ENCODE measurements at regions not wholly inside any gene's neighbourhood (a gene's known extent, or its start where the extent isn't known, plus 50 kb on each side); places are given as distances from the start of the nearest gene placed in this dataset.

- TF ChIP-seq ZNF274 (IDR thresholded peaks at IDR 0.05; ENCODE audit: low read depth, low read length) (no peak), SUZ12 (IDR thresholded peaks at IDR 0.05; ENCODE audit: extremely low read depth, insufficient read depth, insufficient read length) (no peak), YY1 (IDR thresholded peaks at IDR 0.05; ENCODE audit: insufficient read depth, insufficient read length) (no peak)
- Histone ChIP-seq H3K27me3 (ENCODE audit: insufficient read depth, insufficient read length) (no peaks in the 10 kb centered on the region), H3K9ac (ENCODE audit: insufficient read length, low read depth) (no peak overlapping the region), H3K4me1 (ENCODE audit: insufficient read depth, insufficient read length) (no peaks in the 10 kb centered on the region), H3K9me3 (ENCODE audit: insufficient read depth, low read length) (no peaks in the 10 kb centered on the region), H3K4me3 (ENCODE audit: insufficient read length, low read depth) (no peak overlapping the region), H3K36me3 (ENCODE audit: insufficient read depth, insufficient read length, low read length) (no peaks in the 10 kb centered on the region)
- DNase-seq (ENCODE audit: low read depth, low spot score) = no peak
Observed at GRCh38 chr1:87202922-87203655, 125.6 kb upstream of the LMO4 start.

- Histone ChIP-seq H3K4me1 (ENCODE audit: insufficient read depth, insufficient read length) (no peaks in the 10 kb centered on the region), H3K27me3 (ENCODE audit: insufficient read depth, insufficient read length) (no peaks in the 10 kb centered on the region), H3K4me3 (ENCODE audit: insufficient read length, low read depth) (no peak overlapping the region), H3K9ac (ENCODE audit: insufficient read length, low read depth) (no peak overlapping the region), H3K36me3 (ENCODE audit: insufficient read depth, insufficient read length, low read length) (no peaks in the 10 kb centered on the region), H3K9me3 (ENCODE audit: insufficient read depth, low read length) (0 out of 2 replicates have a peak, but pooled peaks cover 4% of the 10 kb centered on the region)
- DNase-seq (ENCODE audit: low read depth, low spot score) = no peak
- TF ChIP-seq YY1 (IDR thresholded peaks at IDR 0.05; ENCODE audit: insufficient read depth, insufficient read length) (no peak), ZNF274 (IDR thresholded peaks at IDR 0.05; ENCODE audit: low read depth, low read length) (no peak), SUZ12 (IDR thresholded peaks at IDR 0.05; ENCODE audit: extremely low read depth, insufficient read depth, insufficient read length) (no peak)
Observed at GRCh38 chr1:87203904-87204303, 124.8 kb upstream of the LMO4 start.

GRCh38 chr1:87204441-87204840, 124.2 kb upstream of the LMO4 start:
- Histone ChIP-seq H3K9me3 (ENCODE audit: insufficient read depth, low read length) (0 out of 2 replicates have a peak, but pooled peaks cover 4% of the 10 kb centered on the region), H3K9ac (ENCODE audit: insufficient read length, low read depth) (no peak overlapping the region), H3K4me1 (ENCODE audit: insufficient read depth, insufficient read length) (no peaks in the 10 kb centered on the region), H3K36me3 (ENCODE audit: insufficient read depth, insufficient read length, low read length) (no peaks in the 10 kb centered on the region), H3K27me3 (ENCODE audit: insufficient read depth, insufficient read length) (no peaks in the 10 kb centered on the region), H3K4me3 (ENCODE audit: insufficient read length, low read depth) (no peak overlapping the region)
- no peak for DNase-seq (ENCODE audit: low read depth, low spot score)
- TF ChIP-seq ZNF274 (IDR thresholded peaks at IDR 0.05; ENCODE audit: low read depth, low read length) (no peak), YY1 (IDR thresholded peaks at IDR 0.05; ENCODE audit: insufficient read depth, insufficient read length) (no peak), SUZ12 (IDR thresholded peaks at IDR 0.05; ENCODE audit: extremely low read depth, insufficient read depth, insufficient read length) (no peak)

- no peak for DNase-seq (ENCODE audit: low read depth, low spot score)
- no peak for TF ChIP-seq ZNF274 (IDR thresholded peaks at IDR 0.05; ENCODE audit: low read depth, low read length)
- no peak for TF ChIP-seq YY1 (IDR thresholded peaks at IDR 0.05; ENCODE audit: insufficient read depth, insufficient read length)
- TF ChIP-seq SUZ12 (IDR thresholded peaks at IDR 0.05; ENCODE audit: extremely low read depth, insufficient read depth, insufficient read length) = no peak
- Histone ChIP-seq H3K4me1 (ENCODE audit: insufficient read depth, insufficient read length) (no peaks in the 10 kb centered on the region), H3K36me3 (ENCODE audit: insufficient read depth, insufficient read length, low read length) (no peaks in the 10 kb centered on the region), H3K9me3 (ENCODE audit: insufficient read depth, low read length) (0 out of 2 replicates have a peak, but pooled peaks cover 4% of the 10 kb centered on the region), H3K27me3 (ENCODE audit: insufficient read depth, insufficient read length) (no peaks in the 10 kb centered on the region), H3K9ac (ENCODE audit: insufficient read length, low read depth) (no peak overlapping the region), H3K4me3 (ENCODE audit: insufficient read length, low read depth) (no peak overlapping the region)
Observed at GRCh38 chr1:87204921-87205320, 123.8 kb upstream of the LMO4 start.

GRCh38 chr1:87206044-87206831, 122.4 kb upstream of the LMO4 start:
- no peaks in the 10 kb centered on the region for H3K27me3 ChIP-seq (ENCODE audit: insufficient read depth, insufficient read length)
- no peak for DNase-seq (ENCODE audit: low read depth, low spot score)
- H3K4me1 ChIP-seq (ENCODE audit: insufficient read depth, insufficient read length) = no peaks in the 10 kb centered on the region
- H3K36me3 ChIP-seq (ENCODE audit: insufficient read depth, insufficient read length, low read length) = no peaks in the 10 kb centered on the region
- H3K4me3 ChIP-seq (ENCODE audit: insufficient read length, low read depth) = no peak overlapping the region
- H3K9ac ChIP-seq (ENCODE audit: insufficient read length, low read depth) = no peak overlapping the region
- TF ChIP-seq SUZ12 (IDR thresholded peaks at IDR 0.05; ENCODE audit: extremely low read depth, insufficient read depth, insufficient read length) (no peak), YY1 (IDR thresholded peaks at IDR 0.05; ENCODE audit: insufficient read depth, insufficient read length) (no peak), ZNF274 (IDR thresholded peaks at IDR 0.05; ENCODE audit: low read depth, low read length) (no peak)
- H3K9me3 ChIP-seq (ENCODE audit: insufficient read depth, low read length) = 0 out of 2 replicates have a peak, but pooled peaks cover 4% of the 10 kb centered on the region

GRCh38 chr1:87208080-87208479, 120.6 kb upstream of the LMO4 start:
- Histone ChIP-seq H3K9me3 (ENCODE audit: insufficient read depth, low read length) (0 out of 2 replicates have a peak, but pooled peaks cover 4% of the 10 kb centered on the region), H3K4me1 (ENCODE audit: insufficient read depth, insufficient read length) (no peaks in the 10 kb centered on the region), H3K36me3 (ENCODE audit: insufficient read depth, insufficient read length, low read length) (no peaks in the 10 kb centered on the region), H3K9ac (ENCODE audit: insufficient read length, low read depth) (no peak overlapping the region), H3K27me3 (ENCODE audit: insufficient read depth, insufficient read length) (no peaks in the 10 kb centered on the region), H3K4me3 (ENCODE audit: insufficient read length, low read depth) (no peak overlapping the region)
- TF ChIP-seq ZNF274 (IDR thresholded peaks at IDR 0.05; ENCODE audit: low read depth, low read length) (no peak), YY1 (IDR thresholded peaks at IDR 0.05; ENCODE audit: insufficient read depth, insufficient read length) (no peak), SUZ12 (IDR thresholded peaks at IDR 0.05; ENCODE audit: extremely low read depth, insufficient read depth, insufficient read length) (no peak)
- DNase-seq (ENCODE audit: low read depth, low spot score) = no peak

GRCh38 chr1:87208931-87209330, 119.7 kb upstream of the LMO4 start:
- no peak for DNase-seq (ENCODE audit: low read depth, low spot score)

More at GRCh38 chr1:87208931-87209330, 119.7 kb upstream of the LMO4 start:
- no peaks in the 10 kb centered on the region for H3K27me3 ChIP-seq (ENCODE audit: insufficient read depth, insufficient read length)
- H3K9ac ChIP-seq (ENCODE audit: insufficient read length, low read depth) = no peak overlapping the region
- H3K9me3 ChIP-seq (ENCODE audit: insufficient read depth, low read length) = 0 out of 2 replicates have a peak, but pooled peaks cover 4% of the 10 kb centered on the region
- H3K36me3 ChIP-seq (ENCODE audit: insufficient read depth, insufficient read length, low read length) = no peaks in the 10 kb centered on the region
- H3K4me1 ChIP-seq (ENCODE audit: insufficient read depth, insufficient read length) = no peaks in the 10 kb centered on the region
- no peak overlapping the region for H3K4me3 ChIP-seq (ENCODE audit: insufficient read length, low read depth)
- TF ChIP-seq SUZ12 (IDR thresholded peaks at IDR 0.05; ENCODE audit: extremely low read depth, insufficient read depth, insufficient read length) (no peak), YY1 (IDR thresholded peaks at IDR 0.05; ENCODE audit: insufficient read depth, insufficient read length) (no peak), ZNF274 (IDR thresholded peaks at IDR 0.05; ENCODE audit: low read depth, low read length) (no peak)

Data from NT2/D1 (cell line).